ENCODE measurements at regions not wholly inside any gene's neighbourhood (a gene's known extent, or its start where the extent isn't known, plus 50 kb on each side); places are given as distances from the start of the nearest gene placed in this dataset.

DNA sequence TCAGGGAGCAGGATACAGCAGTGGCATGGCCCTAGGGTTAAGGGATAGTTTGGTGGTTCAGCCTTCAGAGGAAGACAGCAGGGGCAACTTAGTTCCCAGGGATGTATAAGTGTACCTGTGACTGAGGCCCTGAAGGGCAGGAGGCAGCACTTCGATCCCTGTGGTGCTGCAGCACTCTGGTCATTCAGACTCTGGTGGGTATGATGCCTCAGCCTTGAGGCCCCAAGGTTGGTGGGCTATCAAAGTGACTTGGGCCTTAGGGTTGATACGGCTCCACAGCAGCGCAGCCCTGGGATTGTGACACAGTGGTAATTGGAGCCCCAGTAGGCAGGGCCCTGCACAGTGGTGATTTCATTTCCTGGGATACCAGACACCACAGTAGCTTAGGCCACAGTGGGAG is 1703.1 kb downstream of the PCDH7 start (continued):
- TF ChIP-seq, protein P1, sequence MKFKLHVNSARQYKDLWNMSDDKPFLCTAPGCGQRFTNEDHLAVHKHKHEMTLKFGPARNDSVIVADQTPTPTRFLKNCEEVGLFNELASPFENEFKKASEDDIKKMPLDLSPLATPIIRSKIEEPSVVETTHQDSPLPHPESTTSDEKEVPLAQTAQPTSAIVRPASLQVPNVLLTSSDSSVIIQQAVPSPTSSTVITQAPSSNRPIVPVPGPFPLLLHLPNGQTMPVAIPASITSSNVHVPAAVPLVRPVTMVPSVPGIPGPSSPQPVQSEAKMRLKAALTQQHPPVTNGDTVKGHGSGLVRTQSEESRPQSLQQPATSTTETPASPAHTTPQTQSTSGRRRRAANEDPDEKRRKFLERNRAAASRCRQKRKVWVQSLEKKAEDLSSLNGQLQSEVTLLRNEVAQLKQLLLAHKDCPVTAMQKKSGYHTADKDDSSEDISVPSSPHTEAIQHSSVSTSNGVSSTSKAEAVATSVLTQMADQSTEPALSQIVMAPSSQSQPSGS (IDR thresholded peaks at IDR 0.05; ENCODE audit: low read length), result no peak
- TF ChIP-seq YY1 (IDR thresholded peaks at IDR 0.05; ENCODE audit: low read depth, low read length), result no peak
- no peak for TF ChIP-seq KDM5A (IDR thresholded peaks at IDR 0.05; ENCODE audit: low read length)
- no peak for TF ChIP-seq CTBP2 (IDR thresholded peaks at IDR 0.05; ENCODE audit: borderline replicate concordance, insufficient read depth, insufficient read length, low read length)
- no peak for TF ChIP-seq CBX8 (IDR thresholded peaks at IDR 0.05; ENCODE audit: borderline replicate concordance, low read depth, low read length)
